Liver (tissue), 3 donors: ENCODE measurements at regions not wholly inside any gene's neighbourhood (a gene's known extent, or its start where the extent isn't known, plus 50 kb on each side); places are given as distances from the start of the nearest gene placed in this dataset.

Experiments used
- CTCF ChIP-seq: fragments of 150-350 bp; IDR thresholded peaks from 2 replicates; pipeline ENCODE4 v1.5.1; 2017; ENCODE audit warnings: improper control_type of control experiment, low read depth, low read length; ENCODE audit not compliant: missing input control
- EGR1 ChIP-seq, 2 donors: IDR thresholded peaks; 2 replicates each; pipeline ENCODE4 v1.6.1; 2016 to 2018; ENCODE audit warnings: antibody characterized with exemption in 2 of 2, low read depth in 2 of 2
- GABPA ChIP-seq, 2 donors: IDR thresholded peaks in 1 of 2; conservative IDR thresholded peaks in 1 of 2; 2 replicates each; pipeline ENCODE4 v1.6.1; 2016; ENCODE audit warnings: antibody characterized with exemption in 2 of 2, mild to moderate bottlenecking in 1 of 2, moderate library complexity in 1 of 2
- HNF4A ChIP-seq, 2 donors: conservative IDR thresholded peaks; 2 replicates each; pipeline ENCODE4 v1.6.1; 2016; ENCODE audit warnings: antibody characterized with exemption in 2 of 2, mild to moderate bottlenecking in 2 of 2
- NR2F2 ChIP-seq: IDR thresholded peaks from 2 replicates; pipeline ENCODE4 v1.6.1; 2016; ENCODE audit warnings: antibody characterized with exemption
- RAD21 ChIP-seq, 2 donors: IDR thresholded peaks; 2 replicates each; pipeline ENCODE4 v1.6.1; 2016; ENCODE audit warnings: antibody characterized with exemption in 2 of 2, mild to moderate bottlenecking in 2 of 2
- RXRA ChIP-seq, 2 donors: IDR thresholded peaks; 2 replicates each; pipeline ENCODE4 v1.6.1; 2017 to 2018; ENCODE audit warnings: antibody characterized with exemption in 2 of 2, mild to moderate bottlenecking in 1 of 2
- SP1 ChIP-seq: IDR thresholded peaks from 2 replicates; pipeline ENCODE4 v1.6.1; 2018; ENCODE audit warnings: antibody characterized with exemption, mild to moderate bottlenecking
- TAF1 ChIP-seq: conservative IDR thresholded peaks from 2 replicates; pipeline ENCODE4 v1.6.1; 2016; ENCODE audit warnings: antibody characterized with exemption, mild to moderate bottlenecking
- ZBTB33 ChIP-seq: IDR thresholded peaks from 2 replicates; pipeline ENCODE4 v1.6.1; 2016; ENCODE audit warnings: antibody characterized with exemption
- TF ChIP-seq, protein P1 (sequence below): IDR thresholded peaks from 2 replicates; pipeline ENCODE4 v1.6.1; 2016; ENCODE audit warnings: antibody characterized with exemption
- TF ChIP-seq, protein P2 (sequence below): IDR thresholded peaks from 2 replicates; pipeline ENCODE4 v1.6.1; 2016; ENCODE audit warnings: antibody characterized with exemption, mild to moderate bottlenecking
- TF ChIP-seq, protein P3 (sequence below): IDR thresholded peaks from 2 replicates; pipeline ENCODE4 v1.6.1; 2016; ENCODE audit warnings: antibody characterized with exemption
- donor health status: healthy.
- donor health status: healthy.

- TF ChIP-seq, protein P1, sequence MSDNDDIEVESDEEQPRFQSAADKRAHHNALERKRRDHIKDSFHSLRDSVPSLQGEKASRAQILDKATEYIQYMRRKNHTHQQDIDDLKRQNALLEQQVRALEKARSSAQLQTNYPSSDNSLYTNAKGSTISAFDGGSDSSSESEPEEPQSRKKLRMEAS = no peak
- TF ChIP-seq CTCF = no peak
- no peak for TF ChIP-seq GABPA (IDR thresholded peaks at IDR 0.05 in 1 of 2, conservative IDR thresholded peaks at IDR 0.05 in 1 of 2)
- no peak for TF ChIP-seq HNF4A (conservative IDR thresholded peaks at IDR 0.05)
- TF ChIP-seq SP1 = no peak
- TF ChIP-seq, protein P2, sequence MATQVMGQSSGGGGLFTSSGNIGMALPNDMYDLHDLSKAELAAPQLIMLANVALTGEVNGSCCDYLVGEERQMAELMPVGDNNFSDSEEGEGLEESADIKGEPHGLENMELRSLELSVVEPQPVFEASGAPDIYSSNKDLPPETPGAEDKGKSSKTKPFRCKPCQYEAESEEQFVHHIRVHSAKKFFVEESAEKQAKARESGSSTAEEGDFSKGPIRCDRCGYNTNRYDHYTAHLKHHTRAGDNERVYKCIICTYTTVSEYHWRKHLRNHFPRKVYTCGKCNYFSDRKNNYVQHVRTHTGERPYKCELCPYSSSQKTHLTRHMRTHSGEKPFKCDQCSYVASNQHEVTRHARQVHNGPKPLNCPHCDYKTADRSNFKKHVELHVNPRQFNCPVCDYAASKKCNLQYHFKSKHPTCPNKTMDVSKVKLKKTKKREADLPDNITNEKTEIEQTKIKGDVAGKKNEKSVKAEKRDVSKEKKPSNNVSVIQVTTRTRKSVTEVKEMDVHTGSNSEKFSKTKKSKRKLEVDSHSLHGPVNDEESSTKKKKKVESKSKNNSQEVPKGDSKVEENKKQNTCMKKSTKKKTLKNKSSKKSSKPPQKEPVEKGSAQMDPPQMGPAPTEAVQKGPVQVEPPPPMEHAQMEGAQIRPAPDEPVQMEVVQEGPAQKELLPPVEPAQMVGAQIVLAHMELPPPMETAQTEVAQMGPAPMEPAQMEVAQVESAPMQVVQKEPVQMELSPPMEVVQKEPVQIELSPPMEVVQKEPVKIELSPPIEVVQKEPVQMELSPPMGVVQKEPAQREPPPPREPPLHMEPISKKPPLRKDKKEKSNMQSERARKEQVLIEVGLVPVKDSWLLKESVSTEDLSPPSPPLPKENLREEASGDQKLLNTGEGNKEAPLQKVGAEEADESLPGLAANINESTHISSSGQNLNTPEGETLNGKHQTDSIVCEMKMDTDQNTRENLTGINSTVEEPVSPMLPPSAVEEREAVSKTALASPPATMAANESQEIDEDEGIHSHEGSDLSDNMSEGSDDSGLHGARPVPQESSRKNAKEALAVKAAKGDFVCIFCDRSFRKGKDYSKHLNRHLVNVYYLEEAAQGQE = no peak
- TF ChIP-seq EGR1 (IDR thresholded peaks at IDR 0.05; ENCODE audit: low read depth in 2 of 2) = no peak
- TF ChIP-seq ZBTB33 = no peak
- TF ChIP-seq, protein P3, sequence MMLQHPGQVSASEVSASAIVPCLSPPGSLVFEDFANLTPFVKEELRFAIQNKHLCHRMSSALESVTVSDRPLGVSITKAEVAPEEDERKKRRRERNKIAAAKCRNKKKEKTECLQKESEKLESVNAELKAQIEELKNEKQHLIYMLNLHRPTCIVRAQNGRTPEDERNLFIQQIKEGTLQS = no peak
- no peak for TF ChIP-seq RAD21 (IDR thresholded peaks at IDR 0.05)
- TF ChIP-seq TAF1 = no peak
- TF ChIP-seq RXRA (IDR thresholded peaks at IDR 0.05) = no peak
- no peak for TF ChIP-seq NR2F2
These were observed 385.8 kb downstream of the TRIB2 start for GRCh38 chr2:13102397-13103063.
